Small intestine (tissue), 7 donors: ENCODE measurements at regions not wholly inside any gene's neighbourhood (a gene's known extent, or its start where the extent isn't known, plus 50 kb on each side); places are given as distances from the start of the nearest gene placed in this dataset.
"Not testable (repeated sequence)": the region's sequence is repeated elsewhere in the genome, so short reads cannot be mapped to it uniquely, and the experiment has no call there.

Source experiments
- DNase-seq, 2 donors: peaks; one replicate each; pipeline versions ENCODE4 v3.0.0 to v3.0.0-alpha.2; 2013
- FAIRE-seq: peaks from 2 replicates; lab custom pipeline; 2012; peaks lifted over from hg19 to GRCh38; lab: Jason Lieb, UNC
- H3K27ac ChIP-seq, 3 donors: one replicate each; pipeline ENCODE4 v1.5.1; 2013; ENCODE audit warnings: low read length in 2 of 3, mild to moderate bottlenecking in 2 of 3, control low read depth in 1 of 3, inconsistent platforms in 1 of 3, low read depth in 1 of 3, moderate library complexity in 1 of 3
- H3K27me3 ChIP-seq, 3 donors: one replicate each; pipeline ENCODE4 v1.6.1; 2013; ENCODE audit warnings: low read length in 3 of 3, inconsistent platforms in 1 of 3; ENCODE audit not compliant: control insufficient read depth in 3 of 3, insufficient read depth in 3 of 3
- H3K36me3 ChIP-seq, 3 donors: one replicate each; pipeline ENCODE4 v1.6.1; 2013; ENCODE audit warnings: low read length in 3 of 3, inconsistent platforms in 1 of 3, low read depth in 1 of 3, mild to moderate bottlenecking in 1 of 3, moderate library complexity in 1 of 3; ENCODE audit not compliant: control insufficient read depth in 3 of 3, insufficient read depth in 2 of 3
- H3K4me1 ChIP-seq, 3 donors: one replicate each; pipeline ENCODE4 v1.6.1; 2013; ENCODE audit warnings: low read length in 2 of 3, inconsistent platforms in 1 of 3, low read depth in 1 of 3, mild to moderate bottlenecking in 1 of 3, moderate library complexity in 1 of 3; ENCODE audit not compliant: control insufficient read depth in 3 of 3, insufficient read depth in 2 of 3
- H3K4me3 ChIP-seq, 3 donors: one replicate each; pipeline ENCODE4 v1.5.1; 2013; ENCODE audit warnings: low read length in 3 of 3, control low read depth in 1 of 3, inconsistent platforms in 1 of 3, low read depth in 1 of 3, mild to moderate bottlenecking in 1 of 3, moderate library complexity in 1 of 3
- H3K9me3 ChIP-seq, 2 donors: one replicate each; pipeline ENCODE4 v1.6.1; 2013; ENCODE audit warnings: low read depth in 1 of 2, low read length in 1 of 2; ENCODE audit not compliant: control insufficient read depth in 2 of 2, insufficient read depth in 1 of 2
- WGBS, 3 donors: extraction: QIAGEN DNeasy Blood & Tissue Kit; methylation state at CpG; one replicate each; pipeline ENCODE4 v1.1.7; 2013; 5-methylcytosine and 5-hydroxymethylcytosine counted together
- donor health status: healthy with polysubstance abuse.
- donor health status: control.
- donor health status: control.
- donor health status: Bipolar disorder and iron deficiency.
- donor health status: healthy.

DNA sequence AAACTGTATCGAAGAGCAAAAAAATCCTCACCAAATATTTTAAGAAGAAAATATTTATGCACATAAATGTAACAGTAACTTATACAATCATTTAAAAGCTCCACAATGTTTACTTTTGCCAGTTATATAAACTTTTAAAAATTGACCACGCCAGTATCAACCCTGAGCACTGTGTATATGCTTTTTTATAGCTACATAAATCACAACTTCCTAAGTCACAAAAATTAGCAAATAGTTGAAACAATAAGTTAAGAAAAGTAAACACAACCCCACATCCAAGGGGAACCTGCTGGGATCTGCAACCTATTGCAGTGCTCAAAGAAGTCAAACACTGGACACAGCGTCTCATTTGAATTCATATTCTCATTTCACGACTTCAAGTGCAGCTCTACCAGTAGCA lies 89.8 kb upstream of the DST start:
- Histone ChIP-seq H3K36me3 (no peaks in the 10 kb centered on the region), H3K4me1 (peaks cover 0 to 11% (median 0%) of the 10 kb centered on the region in 3 donors), H3K27me3 (no peaks in the 10 kb centered on the region), H3K27ac (no peak overlapping the region), H3K4me3 (no peak overlapping the region), H3K9me3 (no peaks in the 10 kb centered on the region)
- DNase-seq = no peak
- 73 to 81% (median 80%) methylated on average over 4 of the region's 4 CpGs for WGBS, 3 donors
- FAIRE-seq = no peak

DNA sequence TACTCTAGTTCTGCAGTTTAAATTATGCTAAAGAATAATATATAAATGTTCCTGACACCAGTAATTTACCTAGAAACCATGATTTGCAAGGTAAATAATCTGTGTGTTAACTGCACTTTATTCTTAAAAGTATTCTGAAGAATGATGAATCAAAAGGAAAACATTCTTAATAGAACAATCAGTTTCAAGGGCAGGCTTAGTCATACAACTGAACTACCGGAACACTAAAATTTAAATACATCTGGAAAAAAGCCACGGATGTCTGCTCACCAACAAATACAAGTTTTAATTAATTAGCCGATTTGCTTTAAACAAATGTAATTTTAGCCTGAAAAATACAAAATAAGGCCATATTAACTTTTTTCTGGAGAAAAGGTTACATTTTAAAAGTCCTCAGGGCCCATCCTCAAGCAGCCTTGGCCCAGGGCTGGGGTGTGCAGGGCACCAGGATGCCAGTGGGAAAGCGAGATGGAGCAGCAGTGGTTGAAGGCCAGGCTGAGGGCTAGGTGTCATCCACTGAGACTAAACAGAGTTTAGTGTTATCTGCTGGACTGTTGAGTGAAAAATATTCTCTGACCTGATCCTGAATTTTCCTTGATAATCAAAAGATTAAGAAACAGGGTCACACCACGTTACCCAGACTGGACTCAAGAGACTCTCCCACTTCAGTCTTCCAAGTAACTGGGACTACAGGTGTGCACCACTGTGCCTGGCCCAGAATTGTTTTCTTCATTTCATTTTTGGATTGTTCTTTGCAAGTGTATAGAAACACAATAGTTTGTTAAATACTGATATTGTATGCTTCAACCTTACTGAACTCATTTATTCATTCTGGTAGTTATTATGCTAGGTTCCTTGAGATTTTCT lies 88.2 kb upstream of the DST start:
- Histone ChIP-seq H3K27me3 (no peaks in the 10 kb centered on the region), H3K36me3 (no peaks in the 10 kb centered on the region)
- 53 to 71% (median 68%) methylated on average over 5 of the region's 5 CpGs for WGBS, 3 donors

DNA sequence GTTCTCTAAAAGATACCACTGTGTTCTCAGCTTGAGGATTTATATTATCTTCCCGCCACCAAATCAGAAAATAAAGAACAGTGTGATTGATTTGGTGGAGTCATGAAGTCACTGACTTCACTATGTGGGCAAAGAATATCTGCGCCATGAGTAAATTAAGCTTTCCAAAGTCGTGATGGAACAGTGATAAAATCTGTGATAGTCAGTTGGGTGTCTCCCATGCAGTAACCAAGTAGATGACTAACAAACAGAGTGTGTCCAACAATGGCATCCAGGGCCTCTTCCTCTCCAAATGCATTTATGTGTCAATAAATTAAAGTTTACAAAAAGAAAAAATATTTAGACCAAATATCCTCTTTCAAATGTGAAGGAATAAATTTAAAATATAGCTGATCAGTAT lies 87.0 kb upstream of the DST start:
- Histone ChIP-seq H3K27me3 (no peaks in the 10 kb centered on the region), H3K4me3 (no peak overlapping the region), H3K36me3 (no peaks in the 10 kb centered on the region), H3K4me1 (peaks cover 0 to 30% (median 0%) of the 10 kb centered on the region in 3 donors), H3K9me3 (no peaks in the 10 kb centered on the region), H3K27ac (no peak overlapping the region)
- no peak for FAIRE-seq
- no peak for DNase-seq
- whole genome bisulfite sequencing, 3 donors = 68 to 77% (median 74%) methylated on average over 3 of the region's 3 CpGs

More for the DNA sequence above, 88.2 kb upstream of the DST start:
- H3K9me3 ChIP-seq = no peaks in the 10 kb centered on the region
- H3K4me1 ChIP-seq = peaks cover 0 to 24% (median 0%) of the 10 kb centered on the region in 3 donors
- DNase-seq (no peak), FAIRE-seq (no peak)
- no peak overlapping the region for H3K4me3 ChIP-seq
- no peak overlapping the region for H3K27ac ChIP-seq

DNA sequence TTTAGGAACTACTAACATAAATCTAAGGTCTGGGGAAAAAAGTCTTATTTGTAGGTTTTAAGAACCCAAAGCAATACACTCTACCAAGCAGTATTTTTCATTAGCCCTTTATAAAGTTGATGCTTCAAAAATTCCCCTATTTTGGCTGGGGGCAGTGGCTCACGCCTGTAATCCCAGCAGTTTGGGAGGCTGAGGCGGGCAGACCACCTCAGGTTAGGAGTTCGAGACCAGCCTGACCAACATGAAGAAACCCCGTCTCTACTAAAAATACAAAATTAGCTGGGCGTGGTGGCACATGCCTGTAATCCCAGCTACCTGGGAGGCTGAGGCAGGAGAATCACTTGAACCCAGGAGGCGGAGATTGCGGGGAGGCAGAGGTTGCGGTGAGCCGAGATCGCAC lies 86.5 kb upstream of the DST start:
- Histone ChIP-seq H3K4me1 (peaks cover 0 to 35% (median 0%) of the 10 kb centered on the region in 3 donors), H3K27ac (peak overlapping the region in 1 of 3 donors; percentile 30)
- H3K9me3 ChIP-seq, H3K36me3 ChIP-seq, H3K27me3 ChIP-seq, DNase-seq, H3K4me3 ChIP-seq, FAIRE-seq: not testable (repeated sequence)
- 84 to 88% (median 86%) methylated on average over 10 of the region's 10 CpGs for WGBS, 3 donors

DNA sequence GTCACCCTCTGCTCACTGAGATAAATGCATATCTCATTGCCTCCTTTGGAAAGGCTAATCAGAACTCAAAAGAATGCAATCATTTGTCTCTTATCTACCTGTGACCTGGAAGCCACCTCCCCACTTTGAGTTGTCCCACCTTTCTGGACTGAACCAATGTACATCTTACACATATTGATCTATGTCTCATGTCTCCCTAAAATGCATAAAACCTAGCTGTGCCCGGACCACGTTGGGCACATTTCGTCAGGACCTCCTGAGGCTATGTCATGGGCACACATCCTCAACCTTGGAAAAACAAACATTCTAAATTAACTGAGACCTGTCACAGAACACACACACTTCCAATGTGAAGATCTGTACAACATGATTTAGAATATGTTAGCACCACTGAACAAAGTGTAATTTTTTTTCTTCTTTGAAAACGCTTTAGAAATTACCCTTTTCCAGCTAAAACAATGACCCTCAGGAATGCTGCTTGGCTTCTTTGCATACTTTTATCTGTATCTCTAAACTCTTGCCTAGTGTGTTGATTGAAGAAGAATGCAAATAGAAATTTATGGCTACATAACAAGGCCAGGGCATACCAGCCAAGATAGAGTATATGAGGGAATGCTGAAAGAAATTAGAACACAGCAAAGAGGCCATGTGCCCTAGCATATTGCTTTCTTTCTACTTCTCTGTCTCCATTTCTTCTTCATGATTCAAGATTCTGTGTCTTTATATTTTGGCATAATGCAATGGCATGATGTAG lies 84.6 kb upstream of the DST start:
- Histone ChIP-seq H3K9me3 (no peaks in the 10 kb centered on the region), H3K36me3 (no peaks in the 10 kb centered on the region), H3K4me1 (peaks cover 0 to 36% (median 0%) of the 10 kb centered on the region in 3 donors), H3K27ac (peak overlapping the region in 1 of 3 donors; percentile 30), H3K27me3 (no peaks in the 10 kb centered on the region), H3K4me3 (no peak overlapping the region)
- peak in 1 of 2 donors; percentile 61 for DNase-seq
- FAIRE-seq = no peak
- WGBS, 3 donors = 70 to 81% (median 77%) methylated on average over 4 of the region's 4 CpGs

DNA sequence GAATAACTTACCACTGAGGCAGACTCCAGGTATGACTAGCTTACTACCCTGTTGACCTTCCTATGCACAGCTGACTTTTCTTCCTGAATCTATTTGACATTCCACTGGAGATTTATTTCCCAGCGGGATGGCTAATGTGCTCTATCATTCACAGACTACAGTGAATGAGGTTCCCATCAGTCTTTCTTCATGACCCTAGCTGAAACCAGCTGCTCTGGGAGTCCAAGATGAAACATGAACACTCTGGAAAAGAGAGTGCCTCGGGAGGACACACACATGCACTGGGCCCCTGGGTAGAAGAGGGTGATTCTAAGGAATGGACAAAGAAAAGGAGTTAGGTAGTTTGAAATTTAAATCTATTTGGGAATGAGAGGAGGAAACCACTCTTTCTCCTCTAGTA lies 82.6 kb upstream of the DST start:
- FAIRE-seq = no peak
- H3K27ac ChIP-seq = peak overlapping the region in 1 of 3 donors; percentile 39
- no peaks in the 10 kb centered on the region for H3K36me3 ChIP-seq
- 81 to 93% (median 85%) methylated on average over 2 of the region's 2 CpGs for WGBS, 3 donors
- no peaks in the 10 kb centered on the region for H3K9me3 ChIP-seq
- DNase-seq = no peak
- no peak overlapping the region for H3K4me3 ChIP-seq
- H3K27me3 ChIP-seq = no peaks in the 10 kb centered on the region
- H3K4me1 ChIP-seq = peaks cover 0 to 36% (median 0%) of the 10 kb centered on the region in 3 donors

DNA sequence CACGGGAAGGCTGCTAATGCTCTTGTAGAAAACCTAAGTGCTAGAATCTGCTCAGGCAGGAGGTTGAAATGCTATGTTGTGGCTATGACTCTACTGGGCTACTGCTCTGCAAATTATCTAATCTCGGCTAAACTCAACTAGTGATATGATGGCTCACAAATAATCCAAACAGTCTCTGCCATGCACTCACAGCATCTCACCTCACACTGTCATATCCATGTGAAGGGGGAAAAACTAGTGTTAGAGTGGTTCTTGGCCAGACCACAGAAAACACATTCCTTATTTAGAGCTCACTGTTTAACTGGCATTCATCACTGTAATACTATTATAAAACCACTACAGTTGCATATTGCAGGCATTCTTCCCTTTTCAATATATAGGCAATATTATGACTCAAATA lies 81.8 kb upstream of the DST start:
- H3K4me1 ChIP-seq = peaks cover 0 to 36% (median 0%) of the 10 kb centered on the region in 3 donors
- peaks cover 0 to 5% of the 10 kb centered on the region in 2 donors for H3K9me3 ChIP-seq
- FAIRE-seq (no peak), DNase-seq (no peak)
- no peaks in the 10 kb centered on the region for H3K36me3 ChIP-seq
- 72 to 84% (median 74%) methylated on average over 2 of the region's 2 CpGs for WGBS, 3 donors
- no peak overlapping the region for H3K4me3 ChIP-seq
- H3K27me3 ChIP-seq = no peaks in the 10 kb centered on the region
- H3K27ac ChIP-seq = no peak overlapping the region

DNA sequence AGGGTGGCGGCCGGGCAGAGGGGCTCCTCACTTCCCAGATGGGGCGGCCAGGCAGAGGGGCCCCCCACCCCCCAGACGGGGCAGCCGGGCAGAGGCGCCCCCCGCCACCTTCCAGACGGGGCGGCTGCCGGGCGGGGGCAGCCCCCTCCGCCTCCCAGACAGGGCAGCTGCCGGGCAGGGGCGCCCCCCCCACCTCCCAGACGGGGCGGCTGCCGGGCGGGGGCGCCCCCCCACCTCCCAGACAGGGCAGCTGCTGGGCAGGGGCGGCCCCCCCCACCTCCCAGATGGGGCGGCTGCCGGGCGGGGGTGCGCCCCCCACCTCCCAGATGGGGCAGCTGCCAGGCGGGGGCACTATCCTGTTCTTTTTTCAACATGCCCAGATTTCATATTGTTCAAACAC lies 78.2 kb upstream of the DST start:
- FAIRE-seq (no peak), DNase-seq (no peak)
- H3K4me1 ChIP-seq = peaks cover 0 to 12% (median 0%) of the 10 kb centered on the region in 3 donors
- no peak overlapping the region for H3K27ac ChIP-seq
- WGBS, 3 donors = 90 to 95% (median 93%) methylated on average over 13 to 25 of the region's 25 CpGs
- peaks cover 0 to 11% of the 10 kb centered on the region in 2 donors for H3K9me3 ChIP-seq
- no peaks in the 10 kb centered on the region for H3K36me3 ChIP-seq
- H3K4me3 ChIP-seq = no peak overlapping the region
- no peaks in the 10 kb centered on the region for H3K27me3 ChIP-seq
